ENCODE measurements at regions not wholly inside any gene's neighbourhood (a gene's known extent, or its start where the extent isn't known, plus 50 kb on each side); places are given as distances from the start of the nearest gene placed in this dataset.

DNA sequence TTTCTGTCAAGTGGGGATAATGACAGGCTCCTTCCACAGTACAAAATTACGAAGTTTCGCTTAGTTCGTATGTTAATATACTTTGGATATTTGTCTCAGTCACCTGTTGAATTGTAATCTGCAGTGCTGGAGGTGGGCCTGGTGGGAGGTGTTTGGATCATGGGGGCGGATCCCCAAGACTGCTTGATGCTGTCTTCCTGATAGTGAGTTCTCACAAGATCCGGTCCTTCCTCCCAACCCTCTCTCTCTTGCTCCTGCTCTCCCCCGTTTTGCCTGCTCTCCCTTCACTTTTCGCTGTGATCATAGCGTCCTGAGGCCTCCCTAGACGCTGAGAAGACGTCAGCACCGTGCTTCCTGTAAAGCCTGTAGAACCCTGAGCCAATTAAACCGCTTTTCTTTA is 97.1 kb upstream of the EPB41L3 start:
- DNase-seq (ENCODE audit: low read depth), result no peak

DNA sequence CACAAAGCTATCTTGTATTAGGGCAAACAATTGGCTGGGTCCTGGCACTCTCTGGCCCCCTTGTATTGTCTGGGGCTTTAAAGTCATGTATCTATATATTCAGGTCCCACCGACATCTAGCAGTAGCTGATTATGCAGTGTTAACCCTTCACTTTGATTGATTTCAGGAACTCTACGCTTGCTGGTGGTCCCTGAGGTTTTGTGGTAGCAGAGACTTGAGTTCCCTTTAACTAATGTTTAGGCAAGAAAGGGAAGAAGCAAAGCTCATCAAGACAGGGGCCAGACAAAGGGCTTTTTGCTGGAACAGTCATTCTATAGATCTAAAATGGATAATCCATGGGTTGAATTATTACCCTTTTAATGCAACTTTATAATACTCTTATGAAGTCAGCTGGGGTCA is 95.3 kb upstream of the EPB41L3 start:
- no peak for DNase-seq (ENCODE audit: low read depth)

DNA sequence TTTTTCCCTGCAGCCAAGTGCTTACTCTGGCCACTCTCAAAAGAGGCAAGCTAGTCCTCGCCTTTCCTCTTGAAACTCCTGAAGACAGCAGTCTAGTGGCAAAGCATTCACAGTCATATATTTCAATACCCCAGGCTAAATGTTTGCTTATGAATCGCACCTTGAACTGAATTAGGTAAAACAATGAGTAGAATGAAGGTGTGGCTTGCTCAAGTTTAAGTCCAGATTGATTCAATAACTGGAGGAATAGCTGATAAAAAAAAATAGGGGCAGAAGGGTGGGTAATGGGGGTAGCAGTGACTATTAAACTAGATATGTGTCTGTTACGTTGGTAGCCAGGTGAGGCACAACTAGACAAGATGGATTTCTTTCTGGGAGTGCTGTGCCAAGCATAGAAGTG is 88.2 kb upstream of the EPB41L3 start:
- DNase-seq (ENCODE audit: low read depth), result no peak

DNA sequence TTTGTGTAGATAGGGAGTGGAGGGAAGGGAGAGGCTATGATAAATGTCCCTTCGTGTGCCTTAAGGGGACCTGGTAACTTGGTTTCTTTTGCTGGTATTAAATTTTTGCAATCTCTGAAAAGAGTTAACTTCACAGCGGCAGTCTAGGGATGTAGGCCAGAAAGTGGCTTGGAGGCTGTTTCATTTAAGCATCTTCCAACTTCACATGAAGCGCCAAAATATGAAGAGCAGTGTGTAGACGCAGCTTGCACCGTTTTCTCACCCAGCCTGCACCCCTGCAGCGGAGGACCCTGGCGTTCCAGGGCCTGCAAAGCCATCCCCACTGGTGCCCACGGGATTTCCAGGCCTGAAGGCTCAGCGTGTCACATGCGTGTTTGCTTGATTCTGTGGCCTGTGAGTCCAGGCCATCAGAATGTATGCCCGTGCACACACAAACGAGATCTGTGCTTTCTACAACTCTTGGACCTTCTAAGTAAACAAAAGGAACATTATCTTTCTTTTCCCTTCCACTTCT is 87.2 kb upstream of the EPB41L3 start:
- no peak for DNase-seq (ENCODE audit: low read depth)

DNA sequence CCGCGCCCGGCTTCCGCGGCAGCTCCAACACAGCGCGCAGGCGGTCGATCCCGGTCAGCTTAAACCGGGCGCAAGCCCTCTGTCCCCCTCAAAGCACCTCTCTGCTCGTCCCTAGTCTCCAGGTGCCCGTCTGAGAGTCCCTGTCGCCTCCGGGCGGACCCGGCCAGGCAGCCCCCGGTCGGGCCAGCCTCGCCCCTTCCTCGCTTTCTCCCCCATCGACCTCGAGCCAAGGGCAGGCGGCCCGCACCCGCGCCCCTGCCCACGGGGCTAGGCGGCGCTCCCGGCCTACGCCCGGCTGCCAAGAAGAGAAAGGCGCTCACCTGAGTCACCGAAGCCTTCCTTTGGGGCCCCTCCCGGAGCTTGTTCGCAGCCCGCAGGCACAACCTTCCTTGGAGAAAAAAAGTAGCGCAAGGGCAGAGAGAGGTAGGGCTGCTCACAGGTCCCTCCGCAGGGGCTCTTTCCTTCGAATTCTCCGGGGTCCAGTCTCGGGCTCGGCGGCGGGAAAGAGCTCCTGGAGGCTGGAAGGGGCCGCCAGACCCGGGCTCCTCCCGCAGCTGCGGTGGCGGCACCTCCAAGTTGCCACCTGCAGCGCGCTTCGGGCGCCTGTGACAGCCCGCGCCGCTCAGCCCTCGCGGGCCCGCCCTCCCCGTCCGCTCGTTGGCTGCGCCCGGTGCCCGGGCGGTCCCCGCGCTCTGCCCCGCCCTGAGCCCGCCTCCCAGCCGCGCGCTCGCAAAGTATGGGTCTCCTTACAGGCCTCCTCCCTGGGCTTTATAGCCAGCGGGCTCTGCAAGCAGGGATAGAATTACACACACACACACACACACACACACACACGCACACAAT is 86.5 kb upstream of the EPB41L3 start:
- peak; percentile 43 for DNase-seq (ENCODE audit: low read depth)

DNA sequence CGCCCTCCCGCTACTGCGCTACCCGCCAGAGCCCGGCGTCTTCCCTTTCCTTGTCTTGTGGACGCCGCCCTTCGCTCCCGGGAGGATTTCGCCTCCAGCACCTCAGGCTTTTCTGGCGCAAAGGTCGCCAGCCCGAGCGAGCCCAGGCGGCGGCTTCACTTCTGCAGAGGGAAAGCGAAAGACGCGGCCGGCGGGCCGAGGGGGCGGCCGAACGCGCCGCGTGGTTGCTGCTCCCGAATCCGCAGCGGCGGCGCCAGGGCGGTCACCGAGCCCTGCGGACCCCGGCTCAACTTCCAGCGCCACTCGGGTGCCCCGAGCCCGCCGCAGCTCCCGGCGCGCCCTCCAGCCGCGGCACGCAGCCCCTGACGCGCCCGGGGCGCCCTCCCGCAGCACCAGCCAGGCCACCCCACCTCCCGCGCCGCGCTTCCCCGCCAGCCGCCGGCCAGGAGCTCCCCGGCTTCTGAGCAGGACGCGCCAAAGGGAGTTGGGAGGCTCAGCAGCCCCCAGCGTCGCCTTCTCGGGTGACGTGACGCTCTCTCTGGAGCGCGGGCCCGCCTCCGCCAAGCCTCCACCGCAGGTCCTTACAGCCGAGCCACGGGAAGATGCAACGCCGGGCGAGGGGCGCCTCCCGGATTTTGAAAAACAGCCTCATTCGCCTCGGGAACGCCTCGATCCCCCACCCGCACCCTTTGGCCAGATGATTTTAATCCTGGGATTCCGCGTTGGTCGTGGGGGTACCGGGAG is 84.9 kb upstream of the EPB41L3 start:
- no peak for DNase-seq (ENCODE audit: low read depth)

DNA sequence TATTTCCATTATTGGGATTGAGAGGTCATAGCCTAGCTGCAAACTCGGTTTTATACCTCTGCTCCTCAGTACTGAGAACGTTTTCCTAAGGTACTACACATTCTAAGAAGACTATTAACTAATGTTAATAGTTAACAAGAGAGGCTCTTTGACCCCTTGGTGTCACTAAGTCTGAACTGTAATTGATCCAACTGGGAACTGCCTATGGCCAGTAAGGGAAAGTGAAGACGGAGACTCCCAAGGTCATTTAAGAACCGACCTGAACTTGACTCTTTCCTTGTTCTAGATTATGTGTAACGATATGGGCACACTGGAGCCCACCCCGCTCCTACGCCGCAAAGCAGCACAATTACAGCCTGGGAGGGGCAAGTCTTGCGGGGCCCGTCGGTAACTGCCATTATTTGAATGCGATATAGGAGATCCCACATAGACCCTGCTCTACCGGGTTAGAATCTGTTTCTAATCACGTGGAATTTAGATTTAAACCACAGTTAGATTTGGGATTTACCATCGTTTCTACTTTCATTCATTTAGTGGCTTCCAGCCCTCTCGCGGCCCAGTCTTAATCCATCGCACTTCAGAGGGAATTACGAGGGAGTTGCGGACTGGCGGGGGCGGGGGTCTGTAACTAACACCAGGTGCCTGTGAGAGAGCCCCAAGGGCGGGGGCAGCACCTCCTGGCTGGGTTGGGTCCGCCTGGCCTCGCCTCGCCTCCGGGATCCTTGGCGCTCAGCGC is 84.1 kb upstream of the EPB41L3 start:
- no peak for DNase-seq (ENCODE audit: low read depth)

DNA sequence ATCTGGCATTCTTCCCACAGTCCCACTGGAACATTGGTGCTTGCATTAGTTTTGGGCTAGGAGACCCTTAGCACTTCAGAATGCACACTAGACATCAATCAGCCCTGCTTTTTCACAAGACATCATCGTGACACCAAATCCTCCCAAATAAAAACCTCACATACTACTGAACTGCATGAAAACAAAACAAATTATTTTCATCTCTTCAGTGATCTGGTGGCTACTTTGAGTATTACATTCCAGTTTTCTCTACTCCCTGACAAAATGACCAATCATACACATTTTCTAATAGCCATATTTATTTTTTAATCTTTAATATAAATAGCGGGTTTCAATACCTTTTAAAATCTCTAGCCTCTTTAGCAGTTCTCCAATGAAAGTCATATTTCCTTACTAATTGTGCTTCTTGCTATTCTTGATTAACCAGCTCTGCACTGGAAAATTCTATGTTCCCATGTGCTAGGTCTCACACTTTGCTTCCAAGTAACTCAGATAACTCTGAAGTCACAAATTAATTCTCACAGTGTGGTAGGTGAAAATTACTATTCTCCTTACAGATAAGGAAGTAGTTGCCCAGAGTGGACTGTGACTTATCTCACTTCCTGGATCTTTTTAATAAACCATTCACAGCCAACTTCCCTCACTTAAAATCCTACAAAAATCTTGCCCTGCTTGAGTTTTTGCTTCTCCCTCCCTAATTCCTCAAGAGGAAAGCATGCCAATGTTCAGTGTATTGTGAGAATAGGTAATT is 82.5 kb upstream of the EPB41L3 start:
- no peak for DNase-seq (ENCODE audit: low read depth)

DNA sequence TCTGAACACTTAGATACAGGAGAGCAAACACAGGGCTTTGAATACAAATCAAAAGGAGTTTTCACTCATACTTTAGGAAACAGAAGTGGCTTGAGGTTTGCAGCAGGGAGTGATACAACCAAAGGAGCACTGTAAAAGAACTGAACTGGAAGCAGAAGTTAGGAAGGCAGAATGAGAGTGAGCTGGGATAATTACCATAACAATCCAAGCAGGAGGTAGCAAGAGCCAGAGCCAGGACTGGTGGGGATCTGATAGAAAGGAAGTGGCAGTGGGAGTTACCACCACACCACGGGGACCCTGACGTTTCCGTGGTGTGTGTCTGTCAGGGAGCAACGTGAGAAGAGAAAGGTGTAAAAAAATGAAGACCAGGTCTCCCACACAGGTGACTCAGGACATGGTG is 81.3 kb upstream of the EPB41L3 start:
- no peak for DNase-seq (ENCODE audit: low read depth)

DNA sequence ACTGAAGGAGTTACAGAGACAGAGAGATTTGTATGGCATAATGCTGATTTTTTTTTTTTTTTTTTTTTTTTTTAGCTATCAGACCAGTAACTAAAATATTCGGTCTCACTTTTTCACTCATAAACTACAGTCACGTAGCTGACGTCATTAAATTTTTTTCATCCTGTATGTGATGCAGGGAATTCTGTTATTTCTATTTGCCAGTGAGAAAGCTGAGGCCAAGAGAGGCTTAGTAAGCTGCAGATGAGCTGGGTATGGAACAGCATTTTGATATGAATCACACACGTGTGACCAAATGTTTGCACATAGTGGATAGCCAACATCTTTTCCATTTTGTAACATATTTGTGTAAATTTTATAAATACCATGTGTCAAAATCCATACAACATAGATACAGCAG is 79.1 kb upstream of the EPB41L3 start:
- DNase-seq (ENCODE audit: low read depth), result no peak

DNA sequence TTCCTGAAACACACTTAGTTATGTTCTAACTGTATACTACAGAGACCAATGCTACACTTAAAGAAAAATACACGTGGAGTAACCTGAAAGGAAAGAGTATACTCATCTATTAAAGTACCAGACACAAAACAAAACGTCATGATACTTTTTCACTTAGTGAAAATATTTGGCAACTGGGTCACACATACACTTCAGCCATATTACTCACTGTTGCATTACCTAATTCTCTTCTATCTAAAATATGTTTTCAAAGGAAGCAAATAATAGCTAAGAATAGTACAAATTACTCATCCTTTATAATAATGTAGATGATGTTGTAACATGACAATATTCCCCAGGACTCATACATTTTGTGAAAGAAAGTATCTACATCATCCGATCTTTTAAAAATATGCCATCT is 76.5 kb upstream of the EPB41L3 start:
- no peak for DNase-seq (ENCODE audit: low read depth)

DNA sequence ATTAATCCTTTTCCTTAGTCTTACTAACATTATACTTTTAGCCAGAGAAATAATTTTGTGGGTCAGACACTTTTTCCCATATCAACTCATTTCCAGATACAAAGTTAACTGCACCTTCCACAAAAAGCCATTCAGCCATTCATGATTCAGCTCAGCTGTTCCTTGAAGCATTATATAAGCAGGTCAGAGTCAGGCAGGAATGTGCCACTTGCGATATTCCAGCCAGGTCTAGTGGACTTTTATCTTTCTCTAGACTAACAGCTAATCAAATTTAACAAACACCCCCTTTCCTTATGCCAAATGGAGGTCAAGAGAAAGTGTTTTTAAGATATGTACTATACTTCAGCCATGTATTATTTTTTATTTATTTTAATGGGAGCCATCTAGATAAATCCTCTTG is 75.6 kb upstream of the EPB41L3 start:
- no peak for DNase-seq (ENCODE audit: low read depth)

DNA sequence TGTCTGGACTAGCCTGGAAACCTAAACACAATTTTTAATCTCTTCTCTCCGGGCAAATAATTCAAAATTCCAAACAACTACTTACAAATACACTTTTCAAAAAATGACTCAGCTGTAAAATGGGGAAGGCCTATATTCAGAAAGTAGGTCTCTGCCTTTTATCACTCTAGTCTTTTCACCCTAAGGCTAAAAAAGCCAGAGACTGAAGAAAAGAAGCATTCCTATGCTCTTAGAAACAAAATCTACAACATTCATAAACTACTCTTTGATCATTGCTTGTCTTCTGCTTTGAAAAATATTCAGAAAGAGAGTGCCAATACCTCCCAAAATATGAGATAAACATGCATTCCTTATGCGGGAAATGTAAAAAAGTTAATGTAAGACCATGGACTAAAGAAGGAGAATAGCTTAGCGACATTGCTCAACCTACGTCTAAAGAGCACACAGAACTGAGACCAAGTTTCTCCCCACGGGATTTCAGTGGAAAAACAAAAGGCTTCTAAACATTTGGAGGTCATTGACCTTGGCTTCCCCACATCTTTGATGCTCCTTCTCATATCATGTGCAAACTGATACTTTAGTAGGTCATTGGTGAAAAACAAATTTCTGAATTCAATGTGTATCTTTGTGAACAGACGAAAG is 74.4 kb upstream of the EPB41L3 start:
- DNase-seq (ENCODE audit: low read depth), result no peak

DNA sequence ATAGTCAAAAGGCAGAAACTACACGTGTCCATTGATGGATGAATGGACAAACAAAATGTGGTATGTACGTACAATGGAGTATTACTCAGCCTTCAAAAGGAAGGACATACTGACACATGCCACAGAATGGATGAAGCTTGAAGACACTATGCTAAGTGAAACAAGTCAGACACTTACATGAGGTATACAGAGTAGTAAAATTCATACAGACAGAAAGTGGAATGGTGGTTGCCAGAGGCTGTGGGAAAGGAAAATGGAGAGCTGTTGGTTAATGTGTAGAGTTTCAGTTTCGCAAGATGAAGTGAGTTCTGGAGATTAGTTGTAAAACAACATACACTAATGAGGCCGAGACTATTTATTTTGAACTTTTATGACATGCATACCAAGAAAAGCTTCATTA is 67.4 kb upstream of the EPB41L3 start:
- no peak for DNase-seq (ENCODE audit: low read depth)

DNA sequence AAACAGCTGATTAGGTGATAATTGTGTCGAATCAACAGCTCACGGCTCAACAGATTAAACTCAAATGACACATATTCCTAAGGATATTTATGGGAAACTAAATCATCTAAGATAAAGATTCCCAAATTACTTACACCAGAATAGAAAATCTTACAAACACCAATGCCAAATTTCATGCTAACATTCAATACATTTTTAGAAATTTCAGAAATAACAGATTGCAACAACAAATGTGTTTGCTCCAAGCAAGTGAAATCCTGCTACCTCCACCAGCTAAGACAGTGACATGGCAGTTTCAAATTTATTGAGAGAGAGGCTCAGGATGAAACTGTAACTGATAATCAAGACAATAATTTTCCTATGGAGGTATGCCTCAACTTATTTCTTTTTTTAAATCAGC is 65.0 kb upstream of the EPB41L3 start:
- no peak for DNase-seq (ENCODE audit: low read depth)

DNA sequence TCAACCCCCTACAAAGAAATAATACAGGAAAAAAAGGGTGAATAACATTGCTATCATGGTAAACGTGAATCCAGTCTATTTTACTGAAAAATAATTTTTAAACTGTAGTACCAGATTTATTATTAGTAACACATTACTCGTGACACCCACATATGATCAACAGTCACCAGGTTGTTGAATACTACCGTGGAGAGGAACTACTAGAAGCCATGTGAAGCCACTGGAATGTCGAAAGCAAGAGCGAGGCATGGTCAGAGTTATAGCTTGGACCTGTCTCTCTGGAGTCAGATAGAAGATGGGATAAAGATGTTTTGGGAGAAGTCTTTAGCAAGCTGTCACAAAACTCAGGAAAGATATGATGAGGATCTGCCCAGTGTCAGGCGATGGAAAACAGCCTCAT is 63.2 kb upstream of the EPB41L3 start:
- DNase-seq (ENCODE audit: low read depth), result no peak

DNA sequence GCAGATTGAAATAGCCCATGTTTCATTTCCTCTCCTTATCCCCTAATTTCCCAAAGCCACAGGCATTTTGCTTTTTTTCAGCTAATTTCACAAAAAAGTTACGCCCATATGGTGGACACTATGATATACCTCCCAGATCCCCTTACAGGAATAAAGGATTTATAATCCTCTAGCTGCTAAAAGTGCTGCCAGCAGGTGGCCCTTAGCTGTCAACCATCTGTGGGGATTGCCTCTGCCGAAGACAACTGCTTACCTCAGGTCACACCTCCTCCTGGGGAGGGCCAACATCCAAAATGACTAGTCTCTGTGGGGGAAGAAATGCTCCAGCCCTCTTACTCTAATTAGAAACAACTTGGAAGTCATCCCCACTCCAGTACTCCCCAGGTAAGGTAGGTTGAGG is 61.0 kb upstream of the EPB41L3 start:
- DNase-seq (ENCODE audit: low read depth), result no peak

DNA sequence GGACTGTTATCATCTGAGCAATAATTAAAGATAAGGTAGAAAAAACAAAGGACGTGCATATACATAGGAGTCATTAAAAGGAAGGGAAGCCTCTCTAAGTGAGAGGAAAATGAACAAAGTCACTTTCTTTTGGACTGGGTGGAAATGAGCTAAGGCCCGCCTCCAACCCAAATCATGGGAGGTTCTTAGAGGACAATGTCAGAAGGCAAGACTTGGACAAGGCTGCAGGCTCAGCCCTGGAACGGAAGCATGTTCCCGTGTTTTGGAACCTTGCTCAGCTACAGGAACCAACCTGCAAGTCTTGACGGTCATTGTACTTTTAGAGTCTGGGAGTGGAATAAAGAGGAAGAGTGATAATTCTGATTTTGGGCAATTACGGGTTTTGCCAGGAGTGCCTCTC is 59.4 kb upstream of the EPB41L3 start:
- DNase-seq (ENCODE audit: low read depth), result no peak

DNA sequence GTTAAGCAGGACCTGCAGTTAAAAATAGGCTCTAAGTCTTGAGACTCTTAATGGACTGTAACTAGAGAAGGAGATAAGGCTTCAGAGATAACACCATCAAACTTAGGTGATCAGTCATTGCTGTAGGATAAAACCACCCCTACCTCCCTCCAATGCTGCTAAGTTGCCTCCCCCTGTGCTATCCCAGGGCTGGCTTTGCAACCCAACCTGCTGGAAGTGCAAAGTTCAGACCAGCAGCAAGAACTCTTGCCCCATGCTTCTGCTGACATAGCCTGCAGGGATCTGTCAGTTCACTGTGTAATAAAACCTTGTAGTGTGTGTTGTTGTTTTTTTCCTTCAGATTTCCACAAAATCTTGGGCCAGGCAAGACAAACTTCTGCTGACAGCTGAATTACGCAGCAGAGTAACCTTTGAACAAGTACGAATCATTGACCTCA is 57.4 kb upstream of the EPB41L3 start:
- no peak for DNase-seq (ENCODE audit: low read depth)

DNA sequence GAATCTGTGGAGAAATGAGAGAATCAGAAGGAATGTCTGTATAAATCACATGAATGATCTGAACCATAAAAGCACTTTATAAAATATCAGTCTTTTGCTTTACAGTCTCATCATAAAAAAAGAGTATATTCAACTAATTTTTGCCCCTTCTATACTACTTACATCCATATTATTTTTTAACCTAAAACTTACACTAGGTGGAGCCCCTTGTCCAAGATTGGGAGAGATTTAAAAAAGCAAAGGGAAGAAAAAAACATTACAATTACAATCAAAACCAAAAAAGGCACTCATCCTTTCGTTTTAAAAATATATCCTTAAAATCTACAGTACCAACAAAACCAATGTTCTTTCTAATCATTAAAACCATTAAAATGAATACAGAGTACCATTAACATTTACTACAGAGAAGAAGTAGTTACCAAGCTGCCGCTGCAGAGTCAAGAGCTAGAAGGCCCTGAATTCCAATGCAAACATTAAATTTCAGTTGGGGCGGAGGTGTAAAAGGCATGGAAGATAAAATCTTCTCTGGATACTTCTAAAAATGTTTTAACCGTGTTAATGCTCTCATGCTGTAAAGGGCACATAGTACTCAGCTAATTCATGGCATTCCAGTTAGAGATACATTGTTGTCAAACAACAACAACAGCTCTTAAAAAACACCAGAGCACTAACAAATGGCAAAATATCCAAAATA is 56.7 kb upstream of the EPB41L3 start:
- DNase-seq (ENCODE audit: low read depth), result no peak

DNA sequence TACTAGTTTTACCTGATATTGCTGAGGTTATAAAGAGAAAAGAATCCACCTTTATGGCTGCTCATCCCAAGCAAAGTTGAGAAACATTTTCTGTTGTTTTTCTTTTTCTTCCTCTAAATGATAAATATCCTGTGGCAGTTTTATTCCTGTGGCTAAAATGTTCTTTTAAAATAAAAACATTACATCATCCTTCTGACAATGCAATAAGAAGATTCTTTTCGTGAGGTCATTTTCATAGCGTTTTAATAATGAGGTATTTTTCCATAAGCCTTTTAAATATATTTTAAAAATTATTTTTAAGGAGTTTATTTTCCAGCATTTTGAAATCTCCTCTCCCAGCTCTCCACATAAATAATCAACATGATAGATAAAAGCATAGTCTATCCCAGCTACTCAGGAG is 52.8 kb upstream of the EPB41L3 start:
- DNase-seq (ENCODE audit: low read depth), result no peak

Measured in activated T-cell treated with anti-CD3 and anti-CD28 coated beads for 48 hours (primary cell).